ENCODE measurements at regions not wholly inside any gene's neighbourhood (a gene's known extent, or its start where the extent isn't known, plus 50 kb on each side); places are given as distances from the start of the nearest gene placed in this dataset.

DNA sequence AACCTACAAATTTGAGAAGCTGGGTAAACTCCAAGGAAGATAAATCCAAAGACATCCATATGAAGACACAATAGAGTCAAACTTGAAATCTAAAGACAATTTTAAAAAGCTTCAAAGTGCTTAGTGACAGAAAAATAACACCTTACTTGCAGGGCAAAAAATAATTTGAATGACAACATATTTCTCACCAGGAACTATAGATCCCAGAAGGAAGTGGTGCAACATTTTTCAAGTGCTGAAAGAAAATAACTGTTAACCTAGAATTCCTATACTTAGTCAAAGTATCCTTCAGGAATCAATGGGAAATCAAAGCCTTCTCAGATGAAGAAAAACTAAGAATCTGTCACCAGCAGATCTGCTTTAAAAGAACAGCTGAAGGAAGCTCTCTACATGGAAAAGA, 184.4 kb downstream of the HLX start:
- in situ Hi-C loops (cut with HindIII; ENCODE audit: low sequenced_read_pairs) = no loop called here
- DNase-seq (ENCODE audit: low read depth, low spot score) = no peak
- TF ChIP-seq, protein P1, sequence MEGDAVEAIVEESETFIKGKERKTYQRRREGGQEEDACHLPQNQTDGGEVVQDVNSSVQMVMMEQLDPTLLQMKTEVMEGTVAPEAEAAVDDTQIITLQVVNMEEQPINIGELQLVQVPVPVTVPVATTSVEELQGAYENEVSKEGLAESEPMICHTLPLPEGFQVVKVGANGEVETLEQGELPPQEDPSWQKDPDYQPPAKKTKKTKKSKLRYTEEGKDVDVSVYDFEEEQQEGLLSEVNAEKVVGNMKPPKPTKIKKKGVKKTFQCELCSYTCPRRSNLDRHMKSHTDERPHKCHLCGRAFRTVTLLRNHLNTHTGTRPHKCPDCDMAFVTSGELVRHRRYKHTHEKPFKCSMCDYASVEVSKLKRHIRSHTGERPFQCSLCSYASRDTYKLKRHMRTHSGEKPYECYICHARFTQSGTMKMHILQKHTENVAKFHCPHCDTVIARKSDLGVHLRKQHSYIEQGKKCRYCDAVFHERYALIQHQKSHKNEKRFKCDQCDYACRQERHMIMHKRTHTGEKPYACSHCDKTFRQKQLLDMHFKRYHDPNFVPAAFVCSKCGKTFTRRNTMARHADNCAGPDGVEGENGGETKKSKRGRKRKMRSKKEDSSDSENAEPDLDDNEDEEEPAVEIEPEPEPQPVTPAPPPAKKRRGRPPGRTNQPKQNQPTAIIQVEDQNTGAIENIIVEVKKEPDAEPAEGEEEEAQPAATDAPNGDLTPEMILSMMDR (IDR thresholded peaks at IDR 0.05; ENCODE audit: low read depth, low read length) = no peak
- no peak overlapping the region for H3K4me3 ChIP-seq (ENCODE audit: low read depth, low read length)

DNA sequence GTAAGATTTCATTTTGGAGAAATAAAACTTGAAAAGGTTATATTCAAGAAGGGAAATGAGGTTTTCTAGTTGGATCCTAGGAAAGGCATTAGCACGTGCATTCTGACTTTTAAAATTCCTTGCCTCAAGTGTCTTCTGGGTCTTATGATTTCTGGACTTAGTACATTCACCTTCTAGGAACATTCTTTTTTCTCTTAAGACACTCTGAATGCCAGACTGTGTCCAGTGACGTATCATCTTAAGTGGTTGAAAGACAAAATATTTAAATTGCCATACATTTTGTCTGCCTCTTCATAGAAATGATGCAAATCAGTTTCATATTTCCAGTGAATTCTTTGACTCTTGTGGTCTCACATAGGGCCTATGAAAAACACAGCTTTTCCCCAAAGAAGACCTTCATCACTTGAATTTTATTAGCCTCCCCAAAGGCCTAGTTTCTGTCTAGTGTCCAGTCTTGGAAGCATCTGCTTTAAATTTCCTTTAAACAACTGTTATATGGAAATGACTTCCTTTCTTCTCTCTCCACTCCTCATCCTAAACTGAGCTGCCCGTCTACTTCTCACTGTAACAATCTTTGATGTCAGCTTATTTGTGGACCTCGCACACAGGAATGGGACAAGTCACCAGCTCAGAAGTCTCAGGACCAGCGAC, 187.2 kb downstream of the HLX start:
- DNase-seq (ENCODE audit: low read depth, low spot score) = no peak
- TF ChIP-seq, protein P1 (IDR thresholded peaks at IDR 0.05; ENCODE audit: low read depth, low read length) = no peak
- H3K4me3 ChIP-seq (ENCODE audit: low read depth, low read length) = no peak overlapping the region
- in situ Hi-C loops (cut with HindIII; ENCODE audit: low sequenced_read_pairs) = no loop called here

DNA sequence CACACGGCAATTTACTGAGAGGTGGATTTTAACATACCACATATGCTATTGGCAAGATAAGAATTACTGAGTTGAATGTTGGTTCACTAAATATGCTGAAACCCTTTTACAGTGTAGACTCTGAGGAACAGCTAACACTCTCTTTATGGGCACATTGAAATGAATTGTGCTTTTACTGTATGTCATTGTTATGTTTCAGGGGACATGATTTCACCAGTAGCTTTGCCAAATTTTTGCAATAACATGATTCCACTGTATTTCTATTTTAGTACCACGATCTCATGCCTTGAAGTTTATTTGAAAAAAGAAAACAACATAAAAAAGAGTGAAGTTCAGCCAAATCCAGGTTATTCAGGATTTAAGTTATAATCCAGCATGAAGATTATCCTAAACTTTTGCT, 188.5 kb downstream of the HLX start:
- no peak overlapping the region for H3K4me3 ChIP-seq (ENCODE audit: low read depth, low read length)
- TF ChIP-seq, protein P1 (IDR thresholded peaks at IDR 0.05; ENCODE audit: low read depth, low read length) = no peak
- in situ Hi-C loops (cut with HindIII; ENCODE audit: low sequenced_read_pairs) = no loop called here
- DNase-seq (ENCODE audit: low read depth, low spot score) = no peak

DNA sequence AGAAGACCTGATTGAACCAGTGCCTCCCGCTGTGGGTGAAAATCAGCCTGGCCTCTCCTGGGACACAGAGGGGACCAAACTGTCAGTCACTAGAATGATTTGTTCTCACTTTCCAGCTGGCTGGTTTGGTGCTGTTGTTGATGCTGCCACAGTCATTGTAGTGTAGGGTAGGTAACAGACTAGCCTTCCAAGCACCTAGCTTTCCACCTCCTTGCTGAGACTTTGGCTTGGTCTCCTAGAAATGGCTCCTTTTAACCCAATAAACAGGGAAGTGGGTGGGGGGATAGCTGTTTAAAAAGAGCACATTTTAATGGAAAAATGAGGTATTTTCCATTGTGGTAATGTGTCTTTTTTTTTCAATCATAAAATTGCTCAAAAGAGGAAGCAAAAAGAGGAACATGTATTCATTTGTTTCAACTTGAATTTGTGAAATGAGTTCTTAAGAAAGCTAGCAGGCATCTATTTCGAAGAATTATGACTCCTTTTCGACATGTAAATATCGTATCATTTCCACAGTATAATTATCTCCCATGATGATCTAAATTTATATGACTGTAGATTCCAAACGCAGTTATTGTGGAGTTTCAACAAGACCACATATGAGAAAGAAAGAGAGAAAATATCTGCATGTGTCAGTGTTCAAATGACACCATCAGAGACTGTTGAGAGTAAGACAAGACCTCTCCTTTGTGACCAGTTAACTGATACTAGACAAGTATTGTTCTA, 190.1 kb downstream of the HLX start:
- TF ChIP-seq, protein P1 (IDR thresholded peaks at IDR 0.05; ENCODE audit: low read depth, low read length) = no peak
- no peak for DNase-seq (ENCODE audit: low read depth, low spot score)
- in situ Hi-C loops (cut with HindIII; ENCODE audit: low sequenced_read_pairs) = no loop called here
- no peak overlapping the region for H3K4me3 ChIP-seq (ENCODE audit: low read depth, low read length)

DNA sequence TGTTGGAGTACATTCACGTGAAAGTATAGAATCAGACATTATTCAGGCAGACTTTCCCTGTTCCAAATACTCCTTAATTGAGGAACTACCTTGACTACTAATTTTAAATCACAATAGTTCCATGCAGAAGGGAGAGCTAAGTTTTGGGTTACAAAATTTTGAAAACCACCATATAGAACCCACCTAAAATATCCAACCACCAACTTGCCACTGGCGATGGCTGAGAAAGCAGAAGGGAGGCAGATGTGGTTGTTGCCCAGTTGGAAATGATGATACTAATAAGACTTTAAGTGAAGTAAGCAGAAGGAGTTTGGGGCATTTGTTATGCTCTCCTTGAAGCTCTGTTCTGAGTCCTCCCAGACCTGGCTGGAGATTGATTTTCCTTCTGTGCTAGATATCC, 190.7 kb downstream of the HLX start:
- no peak for DNase-seq (ENCODE audit: low read depth, low spot score)
- TF ChIP-seq, protein P1 (IDR thresholded peaks at IDR 0.05; ENCODE audit: low read depth, low read length) = no peak
- in situ Hi-C loops (cut with HindIII; ENCODE audit: low sequenced_read_pairs) = no loop called here
- H3K4me3 ChIP-seq (ENCODE audit: low read depth, low read length) = no peak overlapping the region

DNA sequence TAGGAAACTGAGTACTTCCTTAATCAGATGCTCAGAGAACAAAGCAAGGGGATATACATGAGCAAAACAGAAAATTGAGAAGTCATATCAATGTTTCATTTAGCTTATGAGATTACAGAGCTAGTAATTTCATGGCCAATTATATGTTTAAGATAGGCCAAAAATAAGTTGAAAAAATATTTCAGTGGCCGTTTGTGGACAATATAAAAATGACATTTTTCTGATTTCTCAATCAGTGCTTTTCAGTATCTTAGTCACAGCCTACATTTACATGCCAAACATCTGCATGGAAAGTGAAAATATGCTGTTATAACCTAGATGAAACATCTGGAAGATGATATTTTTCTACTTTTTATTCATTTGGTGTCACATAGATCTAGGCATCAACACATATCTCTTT, 192.5 kb downstream of the HLX start:
- no peak for DNase-seq (ENCODE audit: low read depth, low spot score)
- TF ChIP-seq, protein P1 (IDR thresholded peaks at IDR 0.05; ENCODE audit: low read depth, low read length) = no peak
- in situ Hi-C loops (cut with HindIII; ENCODE audit: low sequenced_read_pairs) = no loop called here
- no peak overlapping the region for H3K4me3 ChIP-seq (ENCODE audit: low read depth, low read length)

Measured in astrocyte of the spinal cord (primary cell).